ENCODE measurements at regions not wholly inside any gene's neighbourhood (a gene's known extent, or its start where the extent isn't known, plus 50 kb on each side); places are given as distances from the start of the nearest gene placed in this dataset.

DNA sequence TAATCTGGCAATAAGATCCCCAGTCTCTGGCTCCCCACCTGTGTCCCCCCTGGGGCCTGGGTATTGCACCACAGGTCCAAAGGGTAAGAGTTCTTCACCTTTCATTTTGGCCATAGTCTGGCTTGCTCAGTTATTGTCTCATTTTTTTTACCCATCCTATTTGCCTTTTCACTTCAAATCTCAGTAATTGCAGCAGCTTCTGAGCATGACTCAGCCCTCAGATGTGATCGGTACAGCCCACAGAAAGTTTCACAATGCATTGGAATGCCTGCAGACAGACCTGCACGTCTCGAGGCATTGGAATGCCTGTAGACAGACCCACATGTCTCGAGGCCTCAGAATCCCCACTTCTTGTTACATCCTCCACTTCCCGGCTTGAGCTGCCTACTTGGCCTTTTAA is 173.6 kb downstream of the NUFIP1 start:
- TF ChIP-seq ZNF302 (CRISPR knock-in tag; IDR thresholded peaks at IDR 0.05) (no peak), CEBPB (IDR thresholded peaks at IDR 0.05) (peak; percentile 93 to 98), RAD21 (conservative IDR thresholded peaks at IDR 0.05 in 1 of 2, IDR thresholded peaks at IDR 0.05 in 1 of 2) (peak; percentile 14 to 51; a peak in 3 of 5 replicates), POLR2A (IDR thresholded peaks at IDR 0.05; ENCODE audit: low read length) (no peak), SMC3 (IDR thresholded peaks at IDR 0.05) (peak; percentile 39; the same call in 2 of the 3 replicates), CHD2 (IDR thresholded peaks at IDR 0.05; ENCODE audit: low read length, partially characterized antibody) (no peak)
- TF ChIP-seq, protein P1, sequence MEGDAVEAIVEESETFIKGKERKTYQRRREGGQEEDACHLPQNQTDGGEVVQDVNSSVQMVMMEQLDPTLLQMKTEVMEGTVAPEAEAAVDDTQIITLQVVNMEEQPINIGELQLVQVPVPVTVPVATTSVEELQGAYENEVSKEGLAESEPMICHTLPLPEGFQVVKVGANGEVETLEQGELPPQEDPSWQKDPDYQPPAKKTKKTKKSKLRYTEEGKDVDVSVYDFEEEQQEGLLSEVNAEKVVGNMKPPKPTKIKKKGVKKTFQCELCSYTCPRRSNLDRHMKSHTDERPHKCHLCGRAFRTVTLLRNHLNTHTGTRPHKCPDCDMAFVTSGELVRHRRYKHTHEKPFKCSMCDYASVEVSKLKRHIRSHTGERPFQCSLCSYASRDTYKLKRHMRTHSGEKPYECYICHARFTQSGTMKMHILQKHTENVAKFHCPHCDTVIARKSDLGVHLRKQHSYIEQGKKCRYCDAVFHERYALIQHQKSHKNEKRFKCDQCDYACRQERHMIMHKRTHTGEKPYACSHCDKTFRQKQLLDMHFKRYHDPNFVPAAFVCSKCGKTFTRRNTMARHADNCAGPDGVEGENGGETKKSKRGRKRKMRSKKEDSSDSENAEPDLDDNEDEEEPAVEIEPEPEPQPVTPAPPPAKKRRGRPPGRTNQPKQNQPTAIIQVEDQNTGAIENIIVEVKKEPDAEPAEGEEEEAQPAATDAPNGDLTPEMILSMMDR (IDR thresholded peaks at IDR 0.05), result no peak
